ENCODE measurements at regions not wholly inside any gene's neighbourhood (a gene's known extent, or its start where the extent isn't known, plus 50 kb on each side); places are given as distances from the start of the nearest gene placed in this dataset.

DNA sequence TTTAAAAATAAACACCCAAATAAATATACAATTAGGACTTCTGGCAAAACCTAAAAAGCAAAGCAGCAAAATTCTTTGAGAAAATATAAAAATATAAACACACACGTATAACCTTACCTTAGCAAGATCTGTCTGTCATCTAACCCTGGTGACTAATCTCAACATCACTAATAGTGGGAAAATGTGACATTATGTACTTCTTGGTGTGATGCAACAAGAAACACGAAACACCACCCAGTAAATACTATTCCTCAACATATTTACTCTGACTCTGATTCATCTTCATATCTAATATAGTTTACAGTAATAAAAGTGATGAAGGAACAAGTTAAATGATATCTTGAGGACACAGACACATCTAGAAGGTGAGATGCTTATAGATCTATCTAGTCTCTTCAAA lies 332.6 kb upstream of the MANEA start:
- DNase-seq (ENCODE audit: low read depth) = no peak
- no peak overlapping the region for H3K4me3 ChIP-seq (ENCODE audit: low read depth, low read length)
- TF ChIP-seq, protein P1, sequence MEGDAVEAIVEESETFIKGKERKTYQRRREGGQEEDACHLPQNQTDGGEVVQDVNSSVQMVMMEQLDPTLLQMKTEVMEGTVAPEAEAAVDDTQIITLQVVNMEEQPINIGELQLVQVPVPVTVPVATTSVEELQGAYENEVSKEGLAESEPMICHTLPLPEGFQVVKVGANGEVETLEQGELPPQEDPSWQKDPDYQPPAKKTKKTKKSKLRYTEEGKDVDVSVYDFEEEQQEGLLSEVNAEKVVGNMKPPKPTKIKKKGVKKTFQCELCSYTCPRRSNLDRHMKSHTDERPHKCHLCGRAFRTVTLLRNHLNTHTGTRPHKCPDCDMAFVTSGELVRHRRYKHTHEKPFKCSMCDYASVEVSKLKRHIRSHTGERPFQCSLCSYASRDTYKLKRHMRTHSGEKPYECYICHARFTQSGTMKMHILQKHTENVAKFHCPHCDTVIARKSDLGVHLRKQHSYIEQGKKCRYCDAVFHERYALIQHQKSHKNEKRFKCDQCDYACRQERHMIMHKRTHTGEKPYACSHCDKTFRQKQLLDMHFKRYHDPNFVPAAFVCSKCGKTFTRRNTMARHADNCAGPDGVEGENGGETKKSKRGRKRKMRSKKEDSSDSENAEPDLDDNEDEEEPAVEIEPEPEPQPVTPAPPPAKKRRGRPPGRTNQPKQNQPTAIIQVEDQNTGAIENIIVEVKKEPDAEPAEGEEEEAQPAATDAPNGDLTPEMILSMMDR (IDR thresholded peaks at IDR 0.05; ENCODE audit: control insufficient read depth, extremely low read depth, insufficient read depth) = no peak

DNA sequence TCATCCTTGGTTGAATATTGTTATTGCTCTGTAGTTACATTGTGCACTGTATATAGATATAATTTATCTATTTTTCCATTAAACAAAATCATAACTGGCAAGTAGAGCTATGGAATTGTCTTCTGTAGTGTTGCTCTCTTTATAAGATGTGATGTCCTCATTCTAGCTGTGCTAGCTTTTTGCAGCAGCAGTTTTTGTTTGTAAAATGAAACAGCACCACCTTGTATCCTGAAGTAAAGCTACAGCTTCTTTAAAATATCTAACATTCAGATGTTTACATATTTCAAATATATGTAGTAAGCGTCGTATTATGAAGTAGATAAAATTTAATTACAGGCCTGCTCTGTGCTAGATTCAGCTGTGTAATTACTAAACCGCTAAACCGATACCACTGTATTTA lies 328.8 kb upstream of the MANEA start:
- no peak overlapping the region for H3K4me3 ChIP-seq (ENCODE audit: low read depth, low read length)
- TF ChIP-seq, protein P1 (IDR thresholded peaks at IDR 0.05; ENCODE audit: control insufficient read depth, extremely low read depth, insufficient read depth) = peak; percentile 32; the same call in 1 of the 2 replicates
- DNase-seq (ENCODE audit: low read depth) = no peak

DNA sequence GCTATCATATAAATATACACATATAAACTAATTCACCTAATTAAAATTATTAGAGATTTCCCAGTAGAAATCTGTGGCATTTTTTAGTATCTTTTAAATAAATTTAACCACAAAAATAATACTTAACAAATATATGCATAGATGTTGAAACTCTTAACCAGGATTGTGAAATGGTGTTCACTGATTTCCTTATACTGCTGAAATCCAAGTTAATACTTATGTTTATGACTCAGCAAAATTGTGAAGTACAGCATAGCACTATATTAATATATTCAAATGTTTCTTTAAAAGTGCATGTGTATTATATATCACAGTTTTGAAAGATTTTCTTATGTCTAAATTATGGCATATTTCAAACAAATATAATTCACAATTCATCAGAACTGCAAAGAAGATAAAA lies 328.2 kb upstream of the MANEA start:
- no peak overlapping the region for H3K4me3 ChIP-seq (ENCODE audit: low read depth, low read length)
- DNase-seq (ENCODE audit: low read depth) = no peak
- TF ChIP-seq, protein P1 (IDR thresholded peaks at IDR 0.05; ENCODE audit: control insufficient read depth, extremely low read depth, insufficient read depth) = no peak

DNA sequence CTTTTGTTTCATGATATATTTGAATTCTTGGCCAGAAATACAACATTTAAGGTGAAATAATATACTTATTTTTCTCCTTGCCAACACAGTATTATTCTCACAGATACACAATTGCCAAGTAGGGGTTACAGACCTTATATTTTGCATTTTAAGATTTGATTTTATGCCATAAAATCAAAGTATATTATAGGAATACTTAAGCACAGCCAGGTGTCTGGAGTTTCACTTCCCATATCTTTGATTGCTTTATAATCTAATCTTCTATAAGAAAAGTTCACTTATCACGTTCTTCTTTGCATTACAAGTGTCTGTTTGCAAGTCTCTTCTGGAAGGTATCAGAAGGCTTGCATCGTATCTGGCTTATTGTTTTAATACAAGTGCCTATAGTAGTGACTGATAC lies 327.7 kb upstream of the MANEA start:
- H3K4me3 ChIP-seq (ENCODE audit: low read depth, low read length) = no peak overlapping the region
- TF ChIP-seq, protein P1 (IDR thresholded peaks at IDR 0.05; ENCODE audit: control insufficient read depth, extremely low read depth, insufficient read depth) = no peak
- no peak for DNase-seq (ENCODE audit: low read depth)

DNA sequence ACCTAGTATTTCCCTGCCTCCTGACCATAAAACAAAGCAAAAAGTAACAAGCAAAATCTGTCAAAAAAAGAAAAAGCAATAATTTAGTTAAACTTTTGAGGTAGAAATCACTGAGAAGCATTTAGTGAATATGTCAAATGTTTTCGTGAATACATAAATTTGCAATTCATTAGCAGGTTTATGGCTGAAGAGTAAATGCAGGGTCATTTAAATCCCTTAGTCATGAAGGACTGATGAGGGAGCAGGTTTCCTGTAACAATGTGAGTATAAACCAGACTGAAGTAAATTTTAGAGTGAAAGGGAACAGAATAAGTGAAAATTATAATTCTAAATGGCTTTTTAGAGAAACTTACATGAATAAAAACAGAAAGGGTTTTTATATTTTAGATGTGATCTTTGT lies 313.5 kb upstream of the MANEA start:
- TF ChIP-seq, protein P1 (IDR thresholded peaks at IDR 0.05; ENCODE audit: control insufficient read depth, extremely low read depth, insufficient read depth) = no peak
- no peak for DNase-seq (ENCODE audit: low read depth)
- no peak overlapping the region for H3K4me3 ChIP-seq (ENCODE audit: low read depth, low read length)

DNA sequence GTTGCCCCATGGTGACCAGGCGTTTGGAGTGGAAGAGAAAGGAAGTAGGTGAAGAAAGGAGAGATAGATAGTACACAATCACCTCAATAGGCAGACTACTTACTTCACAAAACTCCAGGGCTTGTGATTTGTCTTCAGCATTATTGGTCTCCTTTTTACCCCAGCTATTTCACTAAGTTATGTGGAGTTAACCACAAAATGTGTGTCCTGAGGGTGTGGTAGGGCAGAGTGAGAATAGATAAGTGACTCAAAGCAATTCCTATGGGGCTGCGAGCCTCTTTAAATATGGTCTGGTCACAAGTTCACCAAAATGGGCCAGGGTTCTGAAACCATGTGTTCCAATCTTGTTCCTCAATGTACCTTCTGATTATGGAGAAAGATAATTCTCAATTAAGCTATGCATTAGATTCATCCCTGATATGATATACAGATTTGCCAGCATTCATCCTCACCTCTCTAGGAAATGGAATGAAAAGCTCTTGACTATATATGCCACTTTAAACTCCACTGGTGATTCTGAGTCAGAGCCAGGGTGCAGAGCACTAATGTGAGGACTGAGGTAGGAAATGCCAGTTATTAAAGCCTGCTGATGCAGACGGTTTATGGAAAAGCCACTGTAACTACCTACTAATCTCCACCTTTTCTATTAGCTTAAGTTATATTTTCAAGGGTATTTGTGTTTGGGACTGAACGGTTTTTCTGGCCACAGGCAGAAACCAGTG lies 310.6 kb upstream of the MANEA start:
- DNase-seq (ENCODE audit: low read depth) = no peak
- TF ChIP-seq, protein P1 (IDR thresholded peaks at IDR 0.05; ENCODE audit: control insufficient read depth, extremely low read depth, insufficient read depth) = no peak
- no peak overlapping the region for H3K4me3 ChIP-seq (ENCODE audit: low read depth, low read length)

DNA sequence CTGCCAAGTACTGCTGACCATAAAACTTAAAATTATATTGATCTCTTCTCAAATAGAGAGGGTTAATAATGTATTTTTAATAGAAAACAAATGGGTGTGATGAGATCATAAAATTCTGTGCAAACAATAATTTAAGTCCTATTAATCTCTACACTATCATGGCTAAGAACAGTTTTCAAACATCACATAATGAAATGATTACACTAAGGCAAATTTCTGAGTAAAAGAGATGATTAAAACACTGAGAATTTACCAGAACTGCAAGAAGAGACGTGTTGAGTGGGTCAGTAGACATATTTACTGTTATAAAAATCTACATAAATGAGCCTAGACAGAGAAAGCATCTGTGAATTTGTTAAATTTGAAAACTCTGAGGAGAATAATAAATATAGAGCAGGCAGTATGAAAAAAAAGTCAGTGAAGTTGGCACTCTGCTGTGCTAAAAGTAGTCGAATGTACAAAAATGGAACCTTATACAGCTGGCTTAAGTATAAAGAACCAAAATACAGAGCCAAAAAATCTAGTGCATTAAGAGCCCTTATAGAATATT lies 302.6 kb upstream of the MANEA start:
- TF ChIP-seq, protein P1 (IDR thresholded peaks at IDR 0.05; ENCODE audit: control insufficient read depth, extremely low read depth, insufficient read depth) = no peak
- peak; percentile 19 for DNase-seq (ENCODE audit: low read depth)
- no peak overlapping the region for H3K4me3 ChIP-seq (ENCODE audit: low read depth, low read length)

All from LNCaP clone FGC (cell line).